ENCODE measurements at regions not wholly inside any gene's neighbourhood (a gene's known extent, or its start where the extent isn't known, plus 50 kb on each side); places are given as distances from the start of the nearest gene placed in this dataset.

DNA sequence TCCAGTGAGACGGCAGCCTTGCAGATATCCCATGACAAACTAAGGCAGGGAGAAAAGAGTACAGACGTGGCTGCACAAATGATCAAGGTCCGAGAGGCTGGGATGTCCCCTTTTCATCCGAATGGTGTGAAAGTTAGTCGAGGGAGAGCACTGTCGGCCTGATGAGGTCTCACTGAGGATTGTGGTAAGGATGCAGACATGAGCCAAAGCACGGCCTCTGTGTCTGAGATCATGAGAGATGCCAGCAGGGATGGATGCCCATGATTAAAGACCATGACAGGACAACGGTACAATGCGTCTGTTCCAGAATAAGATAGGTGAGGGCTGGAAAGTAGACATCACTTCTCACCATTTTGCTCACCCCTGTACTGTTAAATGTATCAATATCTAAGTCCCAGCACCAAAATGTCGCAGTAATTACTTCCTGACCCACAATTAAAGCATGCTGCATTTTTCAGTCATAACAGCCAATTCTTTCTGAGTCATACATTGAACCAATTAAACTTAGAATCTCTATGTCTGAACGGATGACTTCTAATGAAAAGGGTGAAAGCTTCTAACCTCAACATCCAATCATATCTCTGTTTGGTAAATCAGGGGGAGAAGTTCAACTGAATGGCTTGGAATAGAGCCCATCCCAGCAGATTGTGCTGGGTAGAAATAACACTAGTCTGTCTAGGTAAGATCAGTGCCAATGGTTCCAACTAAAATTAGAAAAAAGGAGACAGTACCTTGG, 249.6 kb upstream of the SOX5 start:
- DNase-seq, result no peak

DNA sequence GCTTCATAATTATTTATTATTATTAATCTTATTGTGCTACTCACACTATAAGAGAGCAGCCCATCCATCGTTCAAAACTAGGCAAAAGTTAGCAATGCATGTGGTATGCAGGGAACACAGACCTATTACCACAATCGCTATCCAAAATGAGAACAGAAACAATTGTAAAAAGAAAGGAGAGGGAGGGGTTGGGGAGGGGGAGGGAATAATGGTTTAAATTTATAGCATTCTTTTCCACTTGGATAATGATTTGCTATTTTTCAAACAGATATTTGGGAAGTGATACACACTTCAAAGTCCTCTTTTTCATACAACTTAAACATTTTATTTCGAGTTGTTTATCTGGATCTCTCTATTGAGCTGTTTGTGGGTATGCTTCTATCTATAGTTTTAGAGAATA, 248.6 kb upstream of the SOX5 start:
- no peak for DNase-seq

DNA sequence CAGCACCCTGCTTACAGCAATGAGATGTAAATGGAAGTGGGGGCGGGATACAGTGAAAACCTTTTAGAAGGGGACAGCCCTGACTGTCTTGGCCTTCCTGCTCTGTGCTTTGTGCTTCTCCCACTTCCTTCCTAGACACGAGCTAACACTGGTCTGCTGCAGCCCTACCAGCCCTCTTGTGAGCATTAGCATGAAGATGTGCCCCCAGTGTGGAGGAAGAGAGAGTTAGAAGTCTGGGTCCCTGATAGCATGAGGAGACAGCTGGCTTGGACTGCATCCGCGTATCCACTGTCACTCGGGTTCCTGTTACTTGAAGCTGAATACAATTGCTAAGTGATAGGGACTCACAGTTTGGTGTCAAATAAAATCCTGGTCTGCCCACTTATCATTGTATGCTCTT, 248.1 kb upstream of the SOX5 start:
- DNase-seq, result peak in 2 of 3 experiments; percentile 6 to 30

DNA sequence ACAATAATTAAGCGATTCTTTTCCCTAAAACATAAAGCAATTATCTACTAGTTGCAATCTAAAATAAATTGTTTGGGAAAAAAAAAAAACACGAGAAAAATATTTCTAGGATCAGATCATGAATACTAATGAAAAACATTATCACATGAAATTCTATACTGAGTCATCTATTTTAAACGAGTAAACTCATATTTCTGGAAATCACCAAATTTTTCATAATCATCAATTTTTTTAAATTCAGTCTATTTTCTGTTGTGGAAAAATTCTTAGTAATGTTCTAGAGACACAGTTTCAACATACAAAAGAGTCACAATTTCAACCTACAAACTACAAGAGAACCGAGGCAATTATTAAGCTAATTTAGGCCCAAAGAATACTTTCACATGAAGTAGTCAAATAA, 245.6 kb upstream of the SOX5 start:
- no peak for DNase-seq

DNA sequence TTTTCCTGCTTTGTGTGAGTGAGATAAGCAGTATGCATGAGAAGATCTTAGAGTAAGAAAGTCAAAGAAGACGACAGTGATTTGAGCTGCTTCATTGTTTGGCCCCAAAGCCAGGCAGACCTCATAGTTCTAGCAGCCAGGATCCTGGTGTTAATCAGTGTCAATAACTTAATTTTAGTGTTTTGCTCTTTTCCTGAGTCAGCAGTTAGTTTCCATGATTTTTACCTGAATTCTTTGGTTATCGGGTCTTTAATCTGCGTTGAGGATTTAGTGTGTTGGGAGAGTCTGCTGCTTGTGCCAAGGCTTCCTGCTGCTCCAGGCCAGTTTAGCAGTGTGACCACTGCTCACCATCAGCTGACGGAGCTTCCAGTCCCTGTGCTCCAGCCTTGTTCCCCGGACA, 241.6 kb upstream of the SOX5 start:
- no peak for DNase-seq

DNA sequence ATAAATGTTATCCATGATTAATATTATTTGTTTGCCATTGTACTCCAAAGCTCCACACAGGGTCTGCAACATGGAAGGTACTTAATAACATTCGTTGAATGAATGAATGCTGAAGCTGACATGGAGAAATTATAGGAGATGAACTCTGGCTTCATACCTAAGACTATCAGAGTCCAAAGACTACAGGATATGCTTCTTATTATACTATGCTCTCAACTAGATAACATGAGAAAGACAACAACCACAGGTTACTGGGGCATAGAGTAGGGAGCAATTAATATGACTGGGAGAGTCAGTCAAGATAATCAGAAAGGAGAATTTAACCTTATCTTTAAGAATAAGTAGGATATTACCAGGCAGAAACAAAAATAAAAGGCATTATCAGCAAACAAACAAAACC, 236.3 kb upstream of the SOX5 start:
- DNase-seq, result no peak

DNA sequence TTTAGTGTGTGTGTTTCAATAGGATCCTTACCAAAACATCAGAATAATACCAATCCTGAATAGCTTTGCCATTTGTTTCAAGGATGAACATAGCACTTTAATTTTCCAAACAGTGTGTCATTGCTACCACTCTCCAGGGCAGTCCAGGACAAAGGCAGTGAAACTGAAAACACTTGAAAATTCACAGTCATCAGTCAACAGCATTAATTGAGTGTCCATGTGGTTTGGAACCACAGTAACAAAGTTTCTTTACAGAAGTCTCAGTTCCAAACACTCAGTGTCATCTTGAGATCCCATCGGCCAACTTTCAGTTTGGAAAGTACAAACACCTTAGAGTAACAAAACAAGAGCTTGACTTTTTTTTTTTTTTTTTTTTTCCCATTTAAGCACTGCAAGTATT, 228.4 kb upstream of the SOX5 start:
- DNase-seq, result peak; percentile 14 to 79 (median 19)

DNA sequence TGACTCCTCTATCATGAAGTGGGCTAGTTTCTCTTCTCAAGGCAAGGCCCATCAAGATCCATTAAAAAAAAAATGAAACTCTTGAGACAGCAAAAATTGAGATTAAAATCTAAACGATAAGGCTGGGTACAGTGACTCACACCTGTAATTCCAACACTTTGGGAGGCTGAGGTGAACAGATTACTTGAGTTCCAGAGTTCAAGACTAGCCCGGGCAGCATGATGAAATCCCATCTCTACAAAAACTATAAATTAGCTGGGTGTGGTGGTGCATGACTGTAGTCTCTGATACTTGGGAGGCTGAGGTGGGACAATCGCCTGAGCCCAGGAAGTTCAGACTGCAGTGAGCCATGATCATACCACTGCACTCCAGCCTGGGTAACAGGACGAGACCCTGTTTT, 226.5 kb upstream of the SOX5 start:
- DNase-seq, result no peak

DNA sequence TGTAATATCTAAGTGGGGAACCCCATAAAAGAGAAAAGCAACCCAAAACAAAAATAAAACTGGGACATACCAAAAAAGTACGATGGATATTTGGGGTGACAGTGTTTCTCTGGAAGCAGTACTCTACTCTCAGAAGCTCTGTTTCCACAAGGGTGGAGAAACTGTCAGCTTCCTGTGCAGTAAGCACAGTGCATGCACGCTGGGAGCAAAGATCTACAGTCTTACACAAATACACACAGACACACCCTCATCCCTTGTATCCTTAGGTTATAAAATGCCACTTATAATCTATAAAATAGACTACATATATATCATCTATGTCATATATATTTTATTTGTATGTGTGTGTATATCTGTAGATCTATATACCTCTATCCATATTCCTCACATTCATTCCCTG, 225.8 kb upstream of the SOX5 start:
- no peak for DNase-seq

DNA sequence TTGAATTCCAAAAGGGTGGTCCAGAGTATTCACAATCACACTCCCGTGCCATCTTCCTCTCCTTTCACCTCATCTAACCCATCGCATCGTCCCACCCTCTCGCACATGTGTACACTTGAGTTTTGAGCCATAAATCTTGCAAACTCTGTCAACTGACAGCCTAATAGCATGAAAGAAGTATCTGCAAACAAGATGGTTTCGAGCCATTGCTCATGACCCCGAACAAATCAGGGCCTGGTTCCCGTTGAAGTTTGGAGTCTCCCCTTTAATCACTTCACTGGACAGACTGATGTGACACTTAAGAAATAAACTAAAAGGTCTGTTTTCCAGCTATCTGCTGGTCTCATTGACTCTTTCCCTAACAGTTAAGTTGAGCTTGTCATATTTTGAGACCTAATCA, 223.6 kb upstream of the SOX5 start:
- peak; percentile 57 to 91 (median 64) for DNase-seq

DNA sequence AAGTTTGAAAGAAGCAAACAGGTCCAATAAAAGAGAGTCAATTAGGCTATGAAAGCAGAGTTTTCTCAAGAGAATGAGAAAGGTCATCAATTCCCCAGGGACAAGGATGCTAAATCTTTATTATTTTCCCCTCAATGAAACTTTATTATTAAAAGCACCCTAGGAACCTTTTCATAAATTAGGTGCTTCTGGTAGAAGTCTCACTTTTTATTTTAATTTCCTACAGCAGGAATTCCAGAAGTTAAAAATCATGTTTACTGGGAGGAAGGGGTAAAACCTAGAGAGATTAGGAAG, 223.2 kb upstream of the SOX5 start:
- no peak for DNase-seq

DNA sequence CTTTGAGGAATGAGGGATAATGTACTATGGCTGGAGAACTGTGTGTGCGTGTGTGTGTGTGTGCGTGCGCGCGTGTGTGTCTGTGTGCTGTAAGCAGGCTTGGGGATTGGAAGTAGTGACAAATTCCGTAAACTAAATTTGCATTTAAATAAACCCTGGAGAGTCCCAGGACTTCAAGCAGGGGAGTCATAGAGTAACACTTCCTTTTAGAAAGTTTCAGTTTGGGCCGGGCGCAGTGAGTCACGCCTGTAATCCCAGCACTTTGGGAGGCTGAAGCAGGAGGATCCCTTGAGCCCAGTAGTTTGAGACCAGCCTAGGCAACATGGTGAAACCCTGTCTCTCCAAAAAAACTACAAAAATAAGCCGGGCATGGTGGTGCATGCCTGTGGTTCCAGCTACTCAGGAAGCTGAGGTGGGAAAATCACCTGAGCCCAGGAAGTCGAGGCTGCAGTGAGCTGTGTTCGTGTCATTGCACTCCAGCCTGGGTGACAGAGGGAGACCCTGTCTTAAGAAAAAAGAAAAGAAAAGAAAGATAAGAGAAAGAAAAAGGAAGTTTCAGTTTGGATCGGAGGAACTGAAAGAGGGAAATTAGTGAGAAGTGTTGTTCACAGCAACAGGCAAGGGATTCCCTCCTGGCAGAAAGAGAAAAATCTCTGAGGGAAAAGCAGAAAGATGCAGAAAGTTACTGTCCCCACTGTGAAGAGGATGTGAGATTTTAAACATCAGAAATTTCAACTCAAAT, 222.7 kb upstream of the SOX5 start:
- DNase-seq, result no peak

DNA sequence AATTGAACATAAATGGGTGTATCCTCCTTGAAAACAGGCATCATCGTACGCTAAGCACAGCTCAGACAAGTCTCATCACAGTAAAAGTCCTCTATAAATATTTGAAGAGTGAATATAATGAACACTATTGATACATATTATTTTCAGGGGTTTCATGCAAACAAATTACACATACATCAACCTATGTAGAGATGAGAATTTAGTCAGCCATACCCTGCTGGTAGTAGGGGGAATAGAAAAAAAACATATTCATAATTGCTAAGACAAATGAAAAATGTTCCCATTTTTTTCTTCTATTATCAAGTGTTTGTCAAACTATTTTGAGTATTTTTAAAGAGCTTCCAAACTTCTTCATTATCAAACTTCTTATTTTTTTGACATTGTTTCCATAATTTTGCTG, 205.6 kb upstream of the SOX5 start:
- no peak for DNase-seq

DNA sequence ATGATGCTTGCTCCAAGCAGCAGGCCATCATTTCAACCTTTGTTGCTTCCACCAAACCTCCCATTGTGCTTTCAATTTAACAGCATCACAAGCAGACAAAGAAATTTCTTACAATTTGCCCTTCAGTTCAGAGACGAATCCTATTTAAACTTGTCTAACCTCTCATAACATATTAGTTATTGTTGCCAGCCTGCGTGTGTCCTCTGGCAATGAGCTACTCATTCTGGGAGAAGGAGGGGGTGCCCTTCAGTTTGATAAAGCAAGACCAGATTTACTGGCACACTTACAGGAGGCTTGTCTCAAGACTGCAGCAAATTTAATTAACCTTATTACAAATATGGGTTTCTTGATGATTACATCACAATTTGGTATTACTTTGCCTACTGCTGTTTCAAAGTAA, 203.6 kb upstream of the SOX5 start:
- DNase-seq, result no peak

DNA sequence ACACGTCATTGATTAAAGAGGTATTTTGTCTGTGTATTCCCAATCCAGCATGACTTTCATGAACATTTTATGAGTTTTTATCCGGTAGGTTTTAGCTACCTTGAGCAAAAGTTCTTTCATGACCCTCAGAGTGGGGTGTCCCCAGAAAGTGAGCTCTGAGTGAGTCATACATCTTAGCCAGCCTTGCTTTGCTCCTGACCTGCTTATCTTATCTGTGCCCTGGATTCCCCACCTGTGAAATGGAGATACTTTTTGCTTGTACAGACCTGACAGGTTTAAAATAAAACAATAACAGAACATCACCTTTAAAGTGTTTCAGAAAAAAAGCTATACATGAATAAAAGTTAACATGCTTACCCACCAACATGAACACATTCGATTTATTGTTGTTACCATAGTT, 202.8 kb upstream of the SOX5 start:
- no peak for DNase-seq

DNA sequence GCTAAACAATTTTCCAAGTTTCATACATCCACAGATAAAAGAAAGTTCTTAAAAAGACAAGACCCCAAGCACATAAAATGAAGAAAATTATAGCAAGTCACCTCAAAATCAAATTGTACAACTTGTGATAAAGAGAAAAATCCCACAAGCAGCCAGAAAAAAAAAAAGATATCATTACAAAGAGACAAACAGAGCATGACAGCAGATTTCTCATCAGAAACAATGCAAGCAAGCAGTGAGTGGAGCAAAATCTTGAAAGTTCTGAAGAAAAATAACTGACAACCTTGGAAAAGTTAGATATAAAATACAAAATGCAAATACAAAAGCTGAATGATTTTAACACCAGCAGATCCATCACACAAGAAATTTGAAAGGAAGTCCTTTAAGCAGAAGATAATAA, 194.5 kb upstream of the SOX5 start:
- DNase-seq, result no peak

DNA sequence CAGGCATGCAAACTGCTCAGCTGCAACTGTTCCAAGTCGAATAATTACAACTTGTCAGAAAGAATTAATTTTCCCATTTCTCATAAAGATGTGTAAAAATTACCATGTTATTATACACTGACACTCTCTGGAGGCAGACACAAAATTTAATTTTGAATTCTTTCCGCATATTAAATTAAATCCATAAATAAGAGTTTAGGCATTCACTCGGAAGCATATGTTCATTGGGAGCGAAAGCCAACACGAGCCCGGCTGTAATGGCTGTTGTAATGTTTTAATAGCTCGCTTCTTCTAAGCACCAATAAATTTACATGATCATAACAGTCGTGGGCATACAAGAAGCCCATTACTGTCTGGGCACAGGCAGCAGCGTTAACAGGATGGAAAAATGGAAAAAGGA, 189.6 kb upstream of the SOX5 start:
- DNase-seq, result no peak

DNA sequence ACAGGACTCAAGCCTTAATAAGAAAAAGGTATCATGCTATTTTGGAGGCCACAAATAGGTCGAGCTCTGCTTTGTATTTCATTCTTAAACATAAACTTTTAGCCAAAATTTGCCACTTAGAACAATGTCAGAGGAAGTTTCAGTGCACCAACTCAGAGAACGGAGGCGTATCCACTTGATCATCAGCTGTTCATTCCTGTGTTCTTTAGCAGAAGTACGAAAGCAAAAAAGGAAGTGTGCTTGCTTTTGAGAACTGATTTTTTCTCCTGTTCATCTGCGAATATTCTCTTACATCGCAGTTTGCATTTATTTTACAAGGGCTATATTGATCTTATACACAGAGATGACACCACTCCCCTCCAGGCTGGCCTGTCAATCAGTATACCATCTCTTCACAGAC, 188.6 kb upstream of the SOX5 start:
- no peak for DNase-seq

DNA sequence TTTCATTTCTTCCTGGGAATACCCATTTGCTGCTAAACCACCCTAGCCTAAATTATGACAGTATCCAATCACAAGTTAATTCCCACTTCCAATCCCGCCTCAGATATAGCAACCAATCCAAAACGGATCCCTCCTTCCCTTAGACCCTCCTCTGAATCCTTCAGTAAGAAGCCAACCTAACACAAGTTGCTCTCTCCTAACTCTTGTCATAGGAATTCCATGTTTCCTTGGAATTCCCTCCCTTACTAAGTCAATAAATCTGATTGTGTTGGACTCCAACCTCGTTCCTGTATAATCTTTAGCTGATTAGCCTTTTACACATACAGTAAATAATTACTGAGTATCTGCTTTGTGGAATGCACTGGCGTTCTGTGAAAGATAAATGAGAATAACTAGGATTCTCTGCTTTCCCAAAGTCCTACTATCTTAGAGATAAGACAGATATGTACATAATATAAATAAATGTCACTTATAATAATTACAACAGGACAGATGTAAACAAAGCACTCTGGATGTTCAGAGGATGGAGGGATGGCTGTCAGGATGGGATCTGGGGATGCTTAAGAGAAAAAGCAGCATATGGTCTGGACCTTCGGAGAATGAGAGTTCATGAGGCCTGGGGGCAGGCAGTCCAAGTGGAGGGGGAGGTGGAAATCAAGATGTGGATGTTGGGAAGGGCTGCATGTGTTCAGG, 185.8 kb upstream of the SOX5 start:
- no peak for DNase-seq

DNA sequence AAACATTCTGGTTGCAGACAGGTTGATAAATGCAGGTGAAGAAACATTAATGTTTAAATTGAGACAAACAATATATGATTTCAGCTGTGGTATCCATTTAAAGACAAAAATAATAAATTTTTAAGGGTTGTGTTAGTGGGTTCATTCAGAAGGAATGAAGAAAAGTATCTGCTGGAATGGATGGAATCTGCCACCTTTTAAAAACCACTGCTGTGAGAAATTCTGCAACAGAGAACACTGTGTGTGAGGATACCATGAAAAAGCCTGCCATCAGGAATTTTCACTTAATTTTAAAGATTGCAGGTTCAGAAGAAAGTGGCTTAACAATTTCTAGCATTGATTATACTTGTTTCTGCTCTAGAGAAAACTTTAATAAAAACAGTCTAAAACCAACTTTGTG, 184.6 kb upstream of the SOX5 start:
- DNase-seq, result no peak

DNA sequence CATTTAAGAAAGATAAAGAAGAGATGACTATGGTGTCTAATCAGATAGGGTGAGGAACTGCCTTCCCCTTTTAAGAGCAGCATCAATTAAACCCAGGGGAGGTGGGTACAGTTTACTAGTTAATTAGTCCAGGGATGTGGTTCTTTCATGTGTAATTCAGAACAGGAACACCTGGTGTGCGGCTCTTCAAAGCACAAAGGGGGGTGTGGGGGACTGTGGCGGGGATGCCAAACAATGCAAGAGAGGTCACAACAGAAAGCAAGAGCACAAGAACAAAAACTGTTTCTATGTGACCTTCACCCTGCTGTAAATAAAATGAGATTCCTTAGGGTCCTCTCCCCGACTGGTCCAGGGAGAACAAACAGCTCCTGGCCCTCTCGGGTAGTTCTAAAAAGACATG, 183.9 kb upstream of the SOX5 start:
- DNase-seq, result peak in 2 of 3 experiments; percentile 78 to 94

DNA sequence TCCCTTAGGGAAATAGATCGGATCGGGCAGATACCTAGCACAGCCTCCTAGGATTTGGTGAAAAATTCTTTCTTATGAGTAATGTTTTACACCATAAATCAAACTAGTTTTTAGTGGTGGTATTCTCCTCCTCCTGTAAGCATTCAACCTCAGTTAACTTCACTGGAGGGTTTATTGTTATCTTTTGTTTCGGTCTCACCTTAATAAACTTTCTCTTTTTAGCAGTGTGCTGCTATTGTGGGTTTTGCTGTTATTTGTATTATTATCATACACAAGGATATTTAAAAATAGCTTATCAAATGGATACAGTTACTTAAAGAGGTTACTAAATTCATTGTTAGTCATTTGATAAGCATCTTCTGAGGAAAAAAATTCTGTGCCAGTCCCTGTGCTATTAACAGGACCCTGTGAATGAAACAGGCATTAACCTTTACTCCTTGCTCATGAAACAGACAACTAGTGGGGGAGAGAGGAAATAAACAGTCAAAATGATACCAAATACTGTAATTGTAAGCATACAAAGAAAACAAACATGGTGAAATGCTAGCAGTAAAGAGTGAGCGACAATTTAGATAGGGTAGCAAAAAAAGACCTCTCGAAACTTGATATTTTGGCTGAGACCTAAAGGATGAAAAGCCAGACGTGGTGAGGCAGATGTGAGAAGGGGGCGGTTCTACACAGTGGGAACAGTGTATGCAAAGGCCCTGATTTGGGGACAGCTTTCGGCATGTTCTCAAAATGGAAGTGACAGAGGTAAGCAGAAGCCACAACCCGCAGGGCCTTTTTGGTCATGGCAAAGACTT, 178.7 kb upstream of the SOX5 start:
- no peak for DNase-seq

DNA sequence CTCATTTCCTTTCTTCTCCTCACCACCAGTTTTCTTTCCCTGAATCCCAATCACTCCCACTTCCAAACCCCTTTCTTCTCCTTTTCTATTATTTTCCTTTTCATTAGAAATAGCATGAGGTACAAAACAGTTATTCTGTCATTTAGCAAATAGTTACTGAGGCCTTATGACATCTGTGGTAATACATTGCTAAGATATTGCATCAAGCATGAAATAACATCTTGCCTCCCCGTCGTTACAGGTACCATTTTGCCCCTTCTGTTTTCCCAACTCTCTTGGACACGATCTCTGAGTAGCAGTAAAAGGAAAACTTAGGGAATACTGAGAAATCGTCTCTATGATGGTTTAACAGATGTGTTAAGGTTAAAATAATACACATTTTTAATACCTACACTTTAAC, 175.8 kb upstream of the SOX5 start:
- DNase-seq, result no peak

DNA sequence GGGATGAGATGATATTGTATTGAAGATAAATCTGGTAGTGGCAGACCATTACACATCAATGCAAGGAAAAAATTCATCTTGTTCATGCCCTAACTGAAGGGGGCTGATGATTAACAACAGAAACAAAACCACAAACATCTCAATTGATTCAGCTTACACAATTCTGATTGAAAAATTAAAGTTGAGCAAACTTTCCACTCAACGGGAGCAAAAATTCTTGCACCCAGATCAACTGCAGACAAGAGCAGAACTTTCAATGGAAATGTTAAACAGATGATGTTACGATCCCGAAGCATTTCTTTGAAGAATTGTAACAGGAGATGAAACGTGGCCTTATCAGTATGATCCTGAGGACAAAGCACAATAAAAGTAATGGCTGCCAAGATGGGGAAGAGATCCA, 172.4 kb upstream of the SOX5 start:
- no peak for DNase-seq
